Uterus (tissue), 2 donors: ENCODE measurements at regions not wholly inside any gene's neighbourhood (a gene's known extent, or its start where the extent isn't known, plus 50 kb on each side); places are given as distances from the start of the nearest gene placed in this dataset.

Experiments
- POLR2A ChIP-seq, 2 donors: fragments of 450-650 bp; IDR thresholded peaks; one replicate each; pipeline ENCODE4 v1.6.1; 2016; ENCODE audit warnings: antibody characterized with exemption in 2 of 2, mild to moderate bottlenecking in 1 of 2, moderate library complexity in 1 of 2
- TF ChIP-seq, protein P1 (sequence below), 4 experiments: fragments of 200-600 bp in 2 of 4; fragments of 450-650 bp in 2 of 4; sonication (generic) in 2 of 4; IDR thresholded peaks; one replicate each; pipeline ENCODE4 v1.5.1; 2016 to 2019; ENCODE audit warnings: antibody characterized with exemption in 4 of 4, mild to moderate bottlenecking in 2 of 4, moderate library complexity in 1 of 4

- TF ChIP-seq, protein P1, sequence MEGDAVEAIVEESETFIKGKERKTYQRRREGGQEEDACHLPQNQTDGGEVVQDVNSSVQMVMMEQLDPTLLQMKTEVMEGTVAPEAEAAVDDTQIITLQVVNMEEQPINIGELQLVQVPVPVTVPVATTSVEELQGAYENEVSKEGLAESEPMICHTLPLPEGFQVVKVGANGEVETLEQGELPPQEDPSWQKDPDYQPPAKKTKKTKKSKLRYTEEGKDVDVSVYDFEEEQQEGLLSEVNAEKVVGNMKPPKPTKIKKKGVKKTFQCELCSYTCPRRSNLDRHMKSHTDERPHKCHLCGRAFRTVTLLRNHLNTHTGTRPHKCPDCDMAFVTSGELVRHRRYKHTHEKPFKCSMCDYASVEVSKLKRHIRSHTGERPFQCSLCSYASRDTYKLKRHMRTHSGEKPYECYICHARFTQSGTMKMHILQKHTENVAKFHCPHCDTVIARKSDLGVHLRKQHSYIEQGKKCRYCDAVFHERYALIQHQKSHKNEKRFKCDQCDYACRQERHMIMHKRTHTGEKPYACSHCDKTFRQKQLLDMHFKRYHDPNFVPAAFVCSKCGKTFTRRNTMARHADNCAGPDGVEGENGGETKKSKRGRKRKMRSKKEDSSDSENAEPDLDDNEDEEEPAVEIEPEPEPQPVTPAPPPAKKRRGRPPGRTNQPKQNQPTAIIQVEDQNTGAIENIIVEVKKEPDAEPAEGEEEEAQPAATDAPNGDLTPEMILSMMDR (IDR thresholded peaks at IDR 0.05): no peak
- no peak for TF ChIP-seq POLR2A (IDR thresholded peaks at IDR 0.05)
These were observed 217.2 kb downstream of the ZNF516 start for GRCh38 chr18:76277801-76278200.
